Neural cell (in vitro differentiated cells): ENCODE measurements at regions not wholly inside any gene's neighbourhood (a gene's known extent, or its start where the extent isn't known, plus 50 kb on each side); places are given as distances from the start of the nearest gene placed in this dataset.

Experiments
- H2AFZ ChIP-seq: fragments of 200-600, 300-800 bp; sonication (generic), shearing (Covaris generic); 2 replicates; pipeline ENCODE4 v1.6.0; 2014; ENCODE audit warnings: low read depth, mild to moderate bottlenecking, antibody characterized with exemption, low read length, moderate library complexity
- H3F3A ChIP-seq: fragments of 200-600 bp; shearing (Covaris generic); 2 replicates; pipeline ENCODE4 v1.6.1; 2016; ENCODE audit warnings: mild to moderate bottlenecking, moderate library complexity, mixed read lengths, antibody characterized with exemption, low read length; ENCODE audit not compliant: insufficient read depth, poor library complexity, severe bottlenecking
- H3K27ac ChIP-seq: fragments of 200-600, 300-800 bp; sonication (generic), shearing (Covaris generic); 2 replicates; pipeline ENCODE4 v1.5.1; 2014; ENCODE audit warnings: mild to moderate bottlenecking, low read length, moderate library complexity
- H3K27me3 ChIP-seq: fragments of 300-800, 200-600 bp; sonication (generic), shearing (Covaris generic); 2 replicates; pipeline ENCODE4 v1.6.0; 2014; ENCODE audit warnings: mild to moderate bottlenecking, low read depth, low read length, moderate library complexity; ENCODE audit not compliant: insufficient read depth
- H3K36me3 ChIP-seq: fragments of 300-800, 200-600 bp; sonication (generic), shearing (Covaris generic); 2 replicates; pipeline ENCODE4 v1.5.1; 2014; ENCODE audit warnings: mild to moderate bottlenecking, antibody characterized with exemption, low read length, moderate library complexity; ENCODE audit not compliant: insufficient read depth
- H3K4me2 ChIP-seq: fragments of 300-800, 200-600 bp; sonication (generic), shearing (Covaris generic); 2 replicates; pipeline ENCODE4 v1.6.0; 2014; ENCODE audit warnings: mild to moderate bottlenecking, low read length
- H3K4me3 ChIP-seq: fragments of 300-800, 200-600 bp; sonication (generic), shearing (Covaris generic); 2 replicates; pipeline ENCODE4 v1.5.1; 2014; ENCODE audit warnings: mild to moderate bottlenecking, low read length, moderate library complexity
- H3K79me2 ChIP-seq: fragments of 200-600 bp; shearing (Covaris generic); replicated peaks from 2 replicates; pipeline ENCODE4 v1.6.0; 2014; ENCODE audit warnings: mild to moderate bottlenecking, low read length, moderate library complexity; ENCODE audit not compliant: insufficient read depth
- H3K9ac ChIP-seq: fragments of 300-800, 200-600 bp; sonication (generic), shearing (Covaris generic); 2 replicates; pipeline ENCODE4 v1.6.1; 2016; ENCODE audit warnings: mild to moderate bottlenecking, low read length, mixed read lengths
- H3K9me2 ChIP-seq: fragments of 200-600 bp; shearing (Covaris generic); 2 replicates; pipeline ENCODE4 v1.6.1; 2016; ENCODE audit warnings: mild to moderate bottlenecking, low read length, mixed read lengths; ENCODE audit not compliant: insufficient read depth
- H3K9me3 ChIP-seq: fragments of 200-600, 300-800 bp; sonication (generic), shearing (Covaris generic); 2 replicates; pipeline ENCODE4 v1.6.1; 2016; ENCODE audit warnings: mild to moderate bottlenecking, mixed run types, low read length, moderate library complexity, mixed read lengths
- H4K20me1 ChIP-seq: fragments of 200-600 bp; shearing (Covaris generic); 2 replicates; pipeline ENCODE4 v1.6.1; 2016; ENCODE audit warnings: mild to moderate bottlenecking, mixed run types; ENCODE audit not compliant: insufficient read depth
- CTCF ChIP-seq: fragments of 450-650 bp; IDR thresholded peaks from 2 replicates; pipeline ENCODE4 v1.5.1; 2014; ENCODE audit warnings: antibody characterized with exemption, mild to moderate bottlenecking, moderate library complexity; ENCODE audit not compliant: poor library complexity, severe bottlenecking
- EP300 ChIP-seq: fragments of 450-650 bp; conservative IDR thresholded peaks from 2 replicates; pipeline ENCODE4 v1.6.1; 2014; ENCODE audit warnings: antibody characterized with exemption, mild to moderate bottlenecking, moderate library complexity; ENCODE audit not compliant: poor library complexity, severe bottlenecking
- EZH2 ChIP-seq: fragments of 200-600, 300-800 bp; shearing (Covaris generic), sonication (generic); IDR thresholded peaks from 2 replicates; pipeline ENCODE4 v1.6.1; 2014; ENCODE audit warnings: antibody characterized with exemption, low read length, borderline replicate concordance, mild to moderate bottlenecking; ENCODE audit not compliant: insufficient read depth, poor library complexity, severe bottlenecking
- MXI1 ChIP-seq: fragments of 450-650 bp; conservative IDR thresholded peaks from 2 replicates; pipeline ENCODE4 v1.6.1; 2014; ENCODE audit warnings: antibody characterized with exemption, mild to moderate bottlenecking; ENCODE audit not compliant: poor library complexity, severe bottlenecking
- POLR2AphosphoS5 ChIP-seq: IDR thresholded peaks from 2 replicates; pipeline ENCODE4 v1.6.1; 2012
- RAD21 ChIP-seq: fragments of 450-650 bp; conservative IDR thresholded peaks from 2 replicates; pipeline ENCODE4 v1.6.1; 2014; ENCODE audit warnings: antibody characterized with exemption, mild to moderate bottlenecking, moderate library complexity
- REST ChIP-seq: IDR thresholded peaks from 2 replicates; pipeline ENCODE4 v1.6.1; 2012; ENCODE audit warnings: borderline replicate concordance
- SMC3 ChIP-seq: fragments of 450-650 bp; conservative IDR thresholded peaks from 2 replicates; pipeline ENCODE4 v1.6.1; 2014; ENCODE audit warnings: antibody characterized with exemption, mild to moderate bottlenecking, moderate library complexity; ENCODE audit not compliant: poor library complexity
- TAF1 ChIP-seq: IDR thresholded peaks from 2 replicates; pipeline ENCODE4 v1.6.1; 2012; ENCODE audit warnings: low read depth

GRCh38 chrX:35122756-35123155 lies 180.2 kb downstream of the FAM47B start:
- no peak overlapping the region for H3K9ac ChIP-seq
- H3F3A ChIP-seq, result no peaks in the 10 kb centered on the region
- TF ChIP-seq SMC3 (no peak), EP300 (no peak), POLR2AphosphoS5 (no peak), CTCF (no peak), RAD21 (no peak), MXI1 (no peak), REST (no peak), TAF1 (no peak), EZH2 (no peak)
- H3K36me3 ChIP-seq, result no peaks in the 10 kb centered on the region
- no peaks in the 10 kb centered on the region for H3K9me2 ChIP-seq
- no peak overlapping the region for H3K27ac ChIP-seq
- no peaks in the 10 kb centered on the region for H3K79me2 ChIP-seq
- no peaks in the 10 kb centered on the region for H4K20me1 ChIP-seq
- H3K9me3 ChIP-seq, result no peaks in the 10 kb centered on the region
- H3K27me3 ChIP-seq, result no peaks in the 10 kb centered on the region
- no peak overlapping the region for H2AFZ ChIP-seq
- no peak overlapping the region for H3K4me2 ChIP-seq
- H3K4me3 ChIP-seq, result no peak overlapping the region

- no peaks in the 10 kb centered on the region for H4K20me1 ChIP-seq
- no peak overlapping the region for H3K27ac ChIP-seq
- no peak overlapping the region for H3K4me2 ChIP-seq
- H3K79me2 ChIP-seq, result no peaks in the 10 kb centered on the region
- no peak overlapping the region for H3K9ac ChIP-seq
- no peaks in the 10 kb centered on the region for H3K9me3 ChIP-seq
- TF ChIP-seq REST, result no peak
- no peak for TF ChIP-seq EP300
- no peak for TF ChIP-seq RAD21
- no peak for TF ChIP-seq TAF1
- no peak for TF ChIP-seq CTCF
- no peak overlapping the region for H3K4me3 ChIP-seq
- no peaks in the 10 kb centered on the region for H3K9me2 ChIP-seq
- no peaks in the 10 kb centered on the region for H3F3A ChIP-seq
- H3K27me3 ChIP-seq, result no peaks in the 10 kb centered on the region
- no peak overlapping the region for H2AFZ ChIP-seq
- H3K36me3 ChIP-seq, result no peaks in the 10 kb centered on the region
These were observed 206.9 kb downstream of the FAM47B start for GRCh38 chrX:35149517-35149916.
